Mesothelial cell of epicardium (in vitro differentiated cells): ENCODE measurements at regions not wholly inside any gene's neighbourhood (a gene's known extent, or its start where the extent isn't known, plus 50 kb on each side); places are given as distances from the start of the nearest gene placed in this dataset.

Source experiments
- DNase-seq, 2 experiments: peaks; one replicate each; pipeline ENCODE4 v3.0.0; 2021; ENCODE audit warnings: low spot score in 2 of 2; ENCODE audit not compliant: unreplicated experiment in 2 of 2
- H3K27ac Mint-ChIP-seq: 2 replicates; pipeline ENCODE4 v1.8.0; 2021; ENCODE audit warnings: mixed read lengths
- H3K27me3 Mint-ChIP-seq: 2 replicates; pipeline ENCODE4 v1.8.0; 2021; ENCODE audit warnings: low read depth, mixed read lengths
- H3K36me3 Mint-ChIP-seq: 2 replicates; pipeline ENCODE4 v1.8.0; 2021; ENCODE audit warnings: mixed read lengths
- H3K4me1 Mint-ChIP-seq: 2 replicates; pipeline ENCODE4 v1.8.0; 2021; ENCODE audit warnings: mixed read lengths
- H3K4me3 Mint-ChIP-seq: 2 replicates; pipeline ENCODE4 v1.8.0; 2021; ENCODE audit warnings: mild to moderate bottlenecking, moderate library complexity, mixed read lengths
- H3K9me3 Mint-ChIP-seq: 2 replicates; pipeline ENCODE4 v1.8.0; 2021; ENCODE audit warnings: mixed read lengths
- TF ChIP-seq, protein P1 (sequence below): fragments of 200-600 bp; sonication (generic); IDR thresholded peaks from one replicate; pipeline ENCODE4 v1.5.0; 2021; ENCODE audit warnings: antibody characterized with exemption; ENCODE audit not compliant: unreplicated experiment

DNA sequence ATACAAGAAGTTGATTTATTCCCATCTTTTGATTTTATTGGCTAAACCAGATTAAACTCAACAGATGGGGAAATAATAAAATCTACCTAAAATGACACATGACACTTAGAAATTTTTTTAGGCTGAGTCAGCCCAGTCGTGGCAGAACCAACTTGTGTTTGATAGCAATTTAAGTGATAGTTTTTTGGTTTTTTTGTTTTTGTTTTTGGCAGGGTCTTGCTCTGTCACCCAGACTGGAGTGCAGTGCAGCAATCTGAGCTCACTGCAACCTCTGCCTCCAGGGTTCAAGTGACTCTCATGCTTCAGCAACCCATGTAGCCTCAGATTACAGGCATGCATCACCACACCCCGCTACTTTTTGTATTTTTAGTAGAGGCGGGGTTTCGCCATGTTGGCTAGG lies 370.3 kb upstream of the NOCT start:
- Mint-ChIP-seq H3K4me3 (no peak overlapping the region), H3K27me3 (no peaks in the 10 kb centered on the region), H3K27ac (no peak overlapping the region), H3K9me3 (peaks cover 7% of the 10 kb centered on the region), H3K4me1 (peaks cover 14% of the 10 kb centered on the region), H3K36me3 (no peaks in the 10 kb centered on the region)
- DNase-seq: no peak
- TF ChIP-seq, protein P1, sequence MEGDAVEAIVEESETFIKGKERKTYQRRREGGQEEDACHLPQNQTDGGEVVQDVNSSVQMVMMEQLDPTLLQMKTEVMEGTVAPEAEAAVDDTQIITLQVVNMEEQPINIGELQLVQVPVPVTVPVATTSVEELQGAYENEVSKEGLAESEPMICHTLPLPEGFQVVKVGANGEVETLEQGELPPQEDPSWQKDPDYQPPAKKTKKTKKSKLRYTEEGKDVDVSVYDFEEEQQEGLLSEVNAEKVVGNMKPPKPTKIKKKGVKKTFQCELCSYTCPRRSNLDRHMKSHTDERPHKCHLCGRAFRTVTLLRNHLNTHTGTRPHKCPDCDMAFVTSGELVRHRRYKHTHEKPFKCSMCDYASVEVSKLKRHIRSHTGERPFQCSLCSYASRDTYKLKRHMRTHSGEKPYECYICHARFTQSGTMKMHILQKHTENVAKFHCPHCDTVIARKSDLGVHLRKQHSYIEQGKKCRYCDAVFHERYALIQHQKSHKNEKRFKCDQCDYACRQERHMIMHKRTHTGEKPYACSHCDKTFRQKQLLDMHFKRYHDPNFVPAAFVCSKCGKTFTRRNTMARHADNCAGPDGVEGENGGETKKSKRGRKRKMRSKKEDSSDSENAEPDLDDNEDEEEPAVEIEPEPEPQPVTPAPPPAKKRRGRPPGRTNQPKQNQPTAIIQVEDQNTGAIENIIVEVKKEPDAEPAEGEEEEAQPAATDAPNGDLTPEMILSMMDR: no peak

DNA sequence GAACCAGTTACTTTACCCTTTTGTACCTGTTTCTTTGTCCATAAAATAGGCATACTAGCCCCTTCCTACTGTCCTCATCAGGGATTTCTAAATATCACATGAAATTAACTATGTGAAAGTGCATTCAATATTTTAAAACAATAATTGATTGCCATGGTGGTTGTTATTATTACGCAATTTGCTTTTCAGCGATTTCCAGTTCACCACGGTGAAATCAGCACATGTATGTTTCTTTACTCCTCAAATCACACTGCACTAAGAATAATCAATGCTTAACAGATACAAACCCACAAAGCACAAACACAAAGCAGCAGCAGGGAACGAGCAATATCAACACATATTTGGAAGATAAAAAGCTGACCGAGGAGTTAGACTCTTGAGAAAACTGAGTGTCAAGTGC lies 371.3 kb upstream of the NOCT start:
- DNase-seq: no peak
- TF ChIP-seq, protein P1: no peak
- no peak overlapping the region for H3K4me3 Mint-ChIP-seq
- peaks cover 7% of the 10 kb centered on the region for H3K9me3 Mint-ChIP-seq
- no peaks in the 10 kb centered on the region for H3K36me3 Mint-ChIP-seq
- peaks cover 17% of the 10 kb centered on the region for H3K4me1 Mint-ChIP-seq
- H3K27ac Mint-ChIP-seq: no peak overlapping the region
- no peaks in the 10 kb centered on the region for H3K27me3 Mint-ChIP-seq

DNA sequence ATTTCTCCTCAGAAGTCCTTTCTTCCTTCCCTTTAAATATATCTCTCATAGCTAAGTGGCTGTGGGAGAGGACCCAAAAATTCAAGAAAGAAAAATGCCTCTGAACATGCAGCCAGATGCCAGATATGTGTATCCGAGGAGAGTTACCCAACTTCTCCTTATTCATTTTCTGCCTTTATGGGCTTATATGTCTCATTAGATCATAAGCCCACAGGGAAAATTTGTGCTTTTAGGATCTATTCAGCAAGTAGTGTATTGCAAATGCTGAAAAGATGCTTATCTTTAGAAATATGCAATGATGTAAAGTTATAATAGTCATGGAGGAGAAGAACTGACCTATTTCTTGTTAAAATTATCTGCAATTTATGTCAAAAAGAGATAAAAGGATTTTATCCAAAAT lies 371.8 kb upstream of the NOCT start:
- Mint-ChIP-seq H3K4me1 (peaks cover 19% of the 10 kb centered on the region), H3K36me3 (no peaks in the 10 kb centered on the region), H3K4me3 (no peak overlapping the region), H3K9me3 (peaks cover 7% of the 10 kb centered on the region), H3K27ac (no peak overlapping the region), H3K27me3 (no peaks in the 10 kb centered on the region)
- no peak for DNase-seq
- TF ChIP-seq, protein P1: no peak

DNA sequence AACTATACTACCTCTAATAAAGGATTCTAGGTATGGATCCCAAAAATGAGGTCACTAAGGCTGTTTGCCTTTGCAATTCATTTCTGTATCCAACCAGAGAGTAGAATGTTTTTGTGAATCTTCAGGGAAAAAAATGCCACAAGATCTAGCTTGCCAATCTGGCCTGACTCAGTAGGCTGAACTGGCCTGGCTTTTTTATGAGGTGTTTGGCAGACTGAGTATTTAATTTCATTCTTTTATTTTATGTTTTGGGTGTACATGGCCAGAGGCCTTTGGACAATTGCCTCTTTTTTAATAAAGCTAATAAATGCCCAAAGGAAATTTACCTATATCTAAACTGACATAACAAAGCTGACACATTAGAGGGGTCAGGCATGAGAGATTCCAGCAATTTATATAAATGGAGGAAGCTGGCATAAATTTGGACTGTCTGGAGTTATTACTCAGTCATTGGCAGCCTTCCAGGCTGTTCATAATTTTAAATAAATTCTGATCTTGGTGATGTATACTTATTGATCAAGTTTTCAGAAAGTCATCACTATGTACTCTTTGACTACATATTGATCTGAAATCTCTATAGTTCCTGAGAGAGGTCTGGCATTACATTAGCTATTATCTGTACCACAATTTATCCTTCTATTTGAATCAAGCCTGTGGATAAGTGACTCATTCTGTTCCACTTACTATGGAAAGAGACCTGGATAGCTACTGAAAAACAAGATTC lies 376.4 kb upstream of the NOCT start:
- H3K4me3 Mint-ChIP-seq: no peak overlapping the region
- H3K9me3 Mint-ChIP-seq: peaks cover 7% of the 10 kb centered on the region

DNA sequence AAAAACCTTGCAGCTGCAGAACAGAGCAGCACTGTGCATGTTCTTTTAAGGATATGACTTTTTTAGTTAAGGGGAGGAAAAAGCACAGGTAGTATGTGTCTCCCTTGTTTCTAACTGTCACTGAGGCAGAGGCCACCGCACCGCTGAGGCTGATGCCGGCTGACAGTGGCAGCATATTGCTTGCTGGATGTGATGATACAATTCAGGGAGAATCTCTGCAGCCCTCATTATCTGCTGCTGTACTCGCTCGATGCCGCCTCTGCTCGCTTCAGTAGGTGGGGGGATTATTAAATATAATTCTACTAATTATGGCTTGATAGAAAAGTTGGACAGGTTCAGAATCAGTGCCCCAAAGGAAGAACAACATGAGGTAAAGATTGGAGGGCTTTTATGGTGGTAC lies 378.8 kb upstream of the NOCT start:
- no peak overlapping the region for H3K4me3 Mint-ChIP-seq
- H3K36me3 Mint-ChIP-seq: no peaks in the 10 kb centered on the region
- TF ChIP-seq, protein P1: no peak
- H3K27me3 Mint-ChIP-seq: no peaks in the 10 kb centered on the region
- H3K9me3 Mint-ChIP-seq: peaks cover 18% of the 10 kb centered on the region
- DNase-seq: no peak
- peaks cover 38% of the 10 kb centered on the region for H3K4me1 Mint-ChIP-seq
- H3K27ac Mint-ChIP-seq: no peak overlapping the region

More for the DNA sequence above, 376.4 kb upstream of the NOCT start:
- Mint-ChIP-seq H3K4me1 (peaks cover 39% of the 10 kb centered on the region), H3K27me3 (no peaks in the 10 kb centered on the region), H3K27ac (no peak overlapping the region), H3K36me3 (no peaks in the 10 kb centered on the region)
- no peak for DNase-seq
- TF ChIP-seq, protein P1: no peak

DNA sequence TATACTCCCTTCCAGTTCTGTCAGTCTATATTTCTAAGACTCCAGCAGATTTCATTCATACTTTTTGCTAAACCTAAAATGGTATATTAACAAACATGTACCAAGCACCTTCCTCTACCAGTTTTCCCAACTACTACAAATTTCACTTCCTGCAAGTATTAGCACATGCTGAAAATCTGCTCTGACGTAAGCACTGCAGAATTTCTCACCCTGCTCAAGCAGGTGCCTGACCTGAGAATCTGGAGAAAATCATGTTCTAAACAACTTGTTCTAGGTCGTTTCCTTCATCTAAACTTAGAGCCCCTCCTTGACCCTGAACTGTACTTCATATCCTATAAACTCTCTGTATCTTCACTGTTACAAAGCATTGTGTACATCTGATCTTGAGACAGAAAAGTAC lies 380.7 kb upstream of the NOCT start:
- Mint-ChIP-seq H3K36me3 (no peaks in the 10 kb centered on the region), H3K9me3 (peaks cover 14% of the 10 kb centered on the region), H3K27ac (no peak overlapping the region), H3K27me3 (no peaks in the 10 kb centered on the region), H3K4me1 (peaks cover 39% of the 10 kb centered on the region), H3K4me3 (no peak overlapping the region)
- DNase-seq: no peak
- TF ChIP-seq, protein P1: no peak
